Peyer's patch (tissue), 4 donors: ENCODE measurements at regions not wholly inside any gene's neighbourhood (a gene's known extent, or its start where the extent isn't known, plus 50 kb on each side); places are given as distances from the start of the nearest gene placed in this dataset.
A peak's percentile ranks its signal among the peaks of the same experiment; 100 is the strongest.

Source experiments
- DNase-seq, 3 donors: peaks; one replicate each; pipeline ENCODE4 v3.0.0-alpha.2; 2017 to 2019
- H3K27ac ChIP-seq, 4 donors: fragments of 200-600 bp; sonication (generic); one replicate each; pipeline ENCODE4 v1.5.1; 2016 to 2019
- H3K27me3 ChIP-seq, 2 donors: fragments of 200-600 bp; sonication (generic); one replicate each; pipeline ENCODE4 v1.5.1; 2019
- H3K36me3 ChIP-seq, 3 donors: fragments of 200-600 bp; sonication (generic); one replicate each; pipeline ENCODE4 v1.5.1; 2016 to 2019
- H3K4me1 ChIP-seq, 4 donors: fragments of 200-600 bp; sonication (generic); one replicate each; pipeline ENCODE4 v1.5.1; 2016 to 2019
- H3K4me3 ChIP-seq, 4 donors: fragments of 200-600 bp; sonication (generic); 1 replicate in 3 of 4; 2 replicates in 1 of 4; pipeline ENCODE4 v1.5.1; 2016 to 2019; ENCODE audit warnings: mild to moderate bottlenecking in 1 of 4
- H3K9me3 ChIP-seq, 4 donors: fragments of 200-600 bp; sonication (generic); one replicate each; pipeline ENCODE4 v1.5.1; 2016 to 2019; ENCODE audit warnings: mild to moderate bottlenecking in 1 of 4
- CTCF ChIP-seq, 6 experiments: fragments of 450-650 bp in 4 of 6; fragments of 200-600 bp in 2 of 6; sonication (generic) in 1 of 6; IDR thresholded peaks; one replicate each; pipeline ENCODE4 v1.5.1; 2017 to 2019; ENCODE audit warnings: antibody characterized with exemption in 6 of 6, mild to moderate bottlenecking in 3 of 6, moderate library complexity in 1 of 6
- POLR2A ChIP-seq, 2 donors: fragments of 450-650 bp; IDR thresholded peaks; one replicate each; pipeline ENCODE4 v1.5.1; 2017; ENCODE audit warnings: antibody characterized with exemption in 2 of 2, mild to moderate bottlenecking in 2 of 2, moderate library complexity in 2 of 2

- Histone ChIP-seq H3K4me3 (no peak overlapping the region), H3K4me1 (no peaks in the 10 kb centered on the region), H3K9me3 (no peaks in the 10 kb centered on the region), H3K27ac (no peak overlapping the region), H3K27me3 (no peaks in the 10 kb centered on the region), H3K36me3 (no peaks in the 10 kb centered on the region)
- TF ChIP-seq CTCF (IDR thresholded peaks at IDR 0.05) (no peak), POLR2A (IDR thresholded peaks at IDR 0.05) (no peak)
- DNase-seq, result no peak
Observed at GRCh38 chr1:5660141-5660935, 331.9 kb downstream of the NPHP4 start.

- Histone ChIP-seq H3K27me3 (no peaks in the 10 kb centered on the region), H3K9me3 (no peaks in the 10 kb centered on the region), H3K36me3 (no peaks in the 10 kb centered on the region), H3K27ac (no peak overlapping the region), H3K4me1 (no peaks in the 10 kb centered on the region), H3K4me3 (no peak overlapping the region)
- peak in 1 of 3 donors; percentile 30 for DNase-seq
- no peak for TF ChIP-seq POLR2A (IDR thresholded peaks at IDR 0.05)
- TF ChIP-seq CTCF (IDR thresholded peaks at IDR 0.05), result no peak
Observed at GRCh38 chr1:5659606-5660005, 332.6 kb downstream of the NPHP4 start.

- TF ChIP-seq POLR2A (IDR thresholded peaks at IDR 0.05) (no peak), CTCF (IDR thresholded peaks at IDR 0.05) (no peak)
- Histone ChIP-seq H3K9me3 (no peaks in the 10 kb centered on the region), H3K4me3 (no peak overlapping the region), H3K27me3 (no peaks in the 10 kb centered on the region), H3K4me1 (no peaks in the 10 kb centered on the region), H3K27ac (no peak overlapping the region), H3K36me3 (no peaks in the 10 kb centered on the region)
- DNase-seq, result peak in 1 of 3 donors; percentile 47
Observed at GRCh38 chr1:5658340-5659316, 333.6 kb downstream of the NPHP4 start.

- Histone ChIP-seq H3K27ac (no peak overlapping the region), H3K9me3 (no peaks in the 10 kb centered on the region), H3K4me3 (no peak overlapping the region), H3K36me3 (no peaks in the 10 kb centered on the region), H3K27me3 (no peaks in the 10 kb centered on the region), H3K4me1 (no peaks in the 10 kb centered on the region)
- TF ChIP-seq CTCF (IDR thresholded peaks at IDR 0.05), result no peak
- TF ChIP-seq POLR2A (IDR thresholded peaks at IDR 0.05), result no peak
- peak in 1 of 3 donors; percentile 40 for DNase-seq
Observed at GRCh38 chr1:5651964-5652821, 340.0 kb downstream of the NPHP4 start.

- TF ChIP-seq POLR2A (IDR thresholded peaks at IDR 0.05), result no peak
- TF ChIP-seq CTCF (IDR thresholded peaks at IDR 0.05), result no peak
- peak in 1 of 3 donors; percentile 40 for DNase-seq
- no peaks in the 10 kb centered on the region for H3K36me3 ChIP-seq
Observed at GRCh38 chr1:5651473-5651872, 340.8 kb downstream of the NPHP4 start.

More at GRCh38 chr1:5651473-5651872, 340.8 kb downstream of the NPHP4 start:
- no peaks in the 10 kb centered on the region for H3K27me3 ChIP-seq
- no peak overlapping the region for H3K27ac ChIP-seq
- H3K4me3 ChIP-seq, result no peak overlapping the region
- H3K4me1 ChIP-seq, result no peaks in the 10 kb centered on the region
- no peaks in the 10 kb centered on the region for H3K9me3 ChIP-seq
